ENCODE measurements at regions not wholly inside any gene's neighbourhood (a gene's known extent, or its start where the extent isn't known, plus 50 kb on each side); places are given as distances from the start of the nearest gene placed in this dataset.

DNA sequence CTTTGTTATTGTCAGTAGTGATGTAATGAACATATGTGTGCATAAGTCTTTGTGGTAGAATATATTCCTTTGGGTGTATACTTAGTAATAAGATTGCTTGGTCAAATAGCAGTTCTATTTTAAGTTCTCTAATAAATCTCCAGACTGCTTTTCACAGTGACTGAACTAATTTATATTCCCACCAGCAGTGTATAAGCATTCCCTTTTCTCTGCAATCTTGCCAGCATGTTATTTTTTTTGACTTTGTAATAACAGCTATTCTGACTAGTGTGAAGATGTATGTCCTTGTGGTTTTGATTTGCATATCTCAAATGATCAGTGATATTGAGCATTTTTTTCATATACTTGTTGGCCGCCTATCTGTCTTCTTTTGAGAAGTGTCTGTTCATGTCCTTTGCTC lies 111.5 kb upstream of the CDH12 start:
- no peaks in the 10 kb centered on the region for H3K9me3 ChIP-seq (ENCODE audit: insufficient read depth, low read length)
- H3K4me1 ChIP-seq (ENCODE audit: insufficient read depth, insufficient read length): no peaks in the 10 kb centered on the region
- no peak for DNase-seq (ENCODE audit: low read depth, low spot score)
- no peaks in the 10 kb centered on the region for H3K36me3 ChIP-seq (ENCODE audit: insufficient read depth, insufficient read length, low read length)
- TF ChIP-seq SUZ12 (IDR thresholded peaks at IDR 0.05; ENCODE audit: extremely low read depth, insufficient read depth, insufficient read length) (no peak), ZNF274 (IDR thresholded peaks at IDR 0.05; ENCODE audit: low read depth, low read length) (no peak)
- H3K9ac ChIP-seq (ENCODE audit: insufficient read length, low read depth): no peak overlapping the region
- H3K27me3 ChIP-seq (ENCODE audit: insufficient read depth, insufficient read length): no peaks in the 10 kb centered on the region
- H3K4me3 ChIP-seq (ENCODE audit: insufficient read length, low read depth): no peak overlapping the region

DNA sequence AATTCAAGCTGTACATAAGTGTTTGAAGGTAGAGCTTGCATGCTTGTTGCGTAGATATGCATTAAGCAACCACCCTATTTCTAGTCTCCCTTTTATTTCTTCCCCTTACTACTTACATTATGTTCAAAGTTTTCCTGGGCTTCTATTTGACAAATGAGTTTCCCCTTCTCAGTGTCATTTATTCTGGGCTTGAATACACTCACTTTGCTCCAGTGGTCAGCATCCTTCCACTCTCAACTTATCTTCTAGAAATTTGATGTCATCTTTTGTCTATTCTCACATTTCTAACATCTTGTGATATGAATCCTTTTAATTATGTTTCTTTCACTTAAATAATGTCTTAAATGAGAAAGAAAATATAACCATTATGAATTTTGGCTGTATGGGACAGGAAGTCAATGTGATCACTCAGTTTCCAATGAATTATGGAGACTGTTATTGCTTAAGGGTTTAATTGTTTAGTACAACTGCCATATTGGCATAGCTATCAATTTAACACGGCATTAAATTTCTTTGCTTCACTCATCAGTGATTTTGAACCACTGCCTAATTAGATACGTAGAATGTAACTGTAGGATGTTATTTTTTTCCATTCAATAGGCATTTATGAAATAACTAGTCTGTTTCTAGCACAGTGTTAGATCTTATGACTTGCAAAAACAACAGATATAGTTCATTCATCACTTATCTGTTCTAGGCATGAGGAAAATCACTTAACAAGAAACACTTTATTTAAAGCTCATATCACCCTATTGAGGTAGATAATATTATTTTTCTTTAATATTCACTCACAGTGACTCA lies 105.5 kb upstream of the CDH12 start:
- no peak overlapping the region for H3K9ac ChIP-seq (ENCODE audit: insufficient read length, low read depth)
- no peak for TF ChIP-seq SUZ12 (IDR thresholded peaks at IDR 0.05; ENCODE audit: extremely low read depth, insufficient read depth, insufficient read length)
- no peaks in the 10 kb centered on the region for H3K36me3 ChIP-seq (ENCODE audit: insufficient read depth, insufficient read length, low read length)
- H3K9me3 ChIP-seq (ENCODE audit: insufficient read depth, low read length): no peaks in the 10 kb centered on the region
- DNase-seq (ENCODE audit: low read depth, low spot score): no peak
- no peaks in the 10 kb centered on the region for H3K27me3 ChIP-seq (ENCODE audit: insufficient read depth, insufficient read length)
- no peaks in the 10 kb centered on the region for H3K4me1 ChIP-seq (ENCODE audit: insufficient read depth, insufficient read length)
- no peak overlapping the region for H3K4me3 ChIP-seq (ENCODE audit: insufficient read length, low read depth)

DNA sequence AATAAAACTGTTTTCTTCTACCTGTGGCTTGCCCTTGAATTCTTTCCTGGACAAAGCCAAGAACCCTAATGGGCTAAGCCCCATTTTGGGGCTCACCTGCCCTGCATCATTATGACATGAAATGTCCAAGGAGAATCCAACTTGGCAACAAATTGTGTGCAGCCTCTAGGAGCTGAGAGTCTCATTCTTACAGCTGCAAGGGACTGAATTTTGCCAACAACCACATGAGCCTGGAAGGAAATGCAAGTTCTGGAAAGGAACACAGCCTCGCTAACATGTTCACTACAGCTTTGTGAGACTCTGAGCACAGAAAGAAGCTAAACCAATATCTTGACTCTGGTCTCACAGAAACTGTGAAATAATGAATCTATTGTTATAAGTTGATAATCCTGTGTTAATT lies 94.8 kb upstream of the CDH12 start:
- no peak for DNase-seq (ENCODE audit: low read depth, low spot score)
- no peaks in the 10 kb centered on the region for H3K4me1 ChIP-seq (ENCODE audit: insufficient read depth, insufficient read length)
- TF ChIP-seq SUZ12 (IDR thresholded peaks at IDR 0.05; ENCODE audit: extremely low read depth, insufficient read depth, insufficient read length) (no peak), ZNF274 (IDR thresholded peaks at IDR 0.05; ENCODE audit: low read depth, low read length) (no peak), YY1 (IDR thresholded peaks at IDR 0.05; ENCODE audit: insufficient read depth, insufficient read length) (no peak)
- H3K9me3 ChIP-seq (ENCODE audit: insufficient read depth, low read length): no peaks in the 10 kb centered on the region
- no peak overlapping the region for H3K4me3 ChIP-seq (ENCODE audit: insufficient read length, low read depth)
- no peaks in the 10 kb centered on the region for H3K36me3 ChIP-seq (ENCODE audit: insufficient read depth, insufficient read length, low read length)
- H3K27me3 ChIP-seq (ENCODE audit: insufficient read depth, insufficient read length): no peaks in the 10 kb centered on the region
- no peak overlapping the region for H3K9ac ChIP-seq (ENCODE audit: insufficient read length, low read depth)

DNA sequence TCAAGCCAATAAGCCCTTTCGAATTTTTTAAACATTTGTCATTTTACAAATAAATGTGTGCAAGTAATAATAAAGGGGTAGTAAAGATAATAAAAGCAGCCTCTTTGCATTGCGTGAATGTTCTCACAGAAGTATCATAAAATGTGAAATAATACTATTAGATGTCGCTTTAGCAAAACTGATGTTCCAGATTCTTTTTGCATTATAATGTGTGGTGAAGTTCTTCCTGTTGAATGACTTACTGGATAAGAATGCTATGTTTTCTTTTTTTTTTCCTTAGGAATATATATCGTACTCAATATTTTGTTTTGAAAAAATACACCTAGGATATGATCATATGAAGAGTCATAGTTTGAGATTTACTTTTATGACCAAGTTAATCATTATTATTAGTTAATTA lies 85.2 kb upstream of the CDH12 start:
- TF ChIP-seq YY1 (IDR thresholded peaks at IDR 0.05; ENCODE audit: insufficient read depth, insufficient read length): no peak
- TF ChIP-seq ZNF274 (IDR thresholded peaks at IDR 0.05; ENCODE audit: low read depth, low read length): no peak
- TF ChIP-seq SUZ12 (IDR thresholded peaks at IDR 0.05; ENCODE audit: extremely low read depth, insufficient read depth, insufficient read length): no peak
- no peak overlapping the region for H3K9ac ChIP-seq (ENCODE audit: insufficient read length, low read depth)
- DNase-seq (ENCODE audit: low read depth, low spot score): no peak
- no peaks in the 10 kb centered on the region for H3K27me3 ChIP-seq (ENCODE audit: insufficient read depth, insufficient read length)
- H3K4me1 ChIP-seq (ENCODE audit: insufficient read depth, insufficient read length): no peaks in the 10 kb centered on the region
- H3K9me3 ChIP-seq (ENCODE audit: insufficient read depth, low read length): no peaks in the 10 kb centered on the region
- H3K36me3 ChIP-seq (ENCODE audit: insufficient read depth, insufficient read length, low read length): no peaks in the 10 kb centered on the region
- no peak overlapping the region for H3K4me3 ChIP-seq (ENCODE audit: insufficient read length, low read depth)

DNA sequence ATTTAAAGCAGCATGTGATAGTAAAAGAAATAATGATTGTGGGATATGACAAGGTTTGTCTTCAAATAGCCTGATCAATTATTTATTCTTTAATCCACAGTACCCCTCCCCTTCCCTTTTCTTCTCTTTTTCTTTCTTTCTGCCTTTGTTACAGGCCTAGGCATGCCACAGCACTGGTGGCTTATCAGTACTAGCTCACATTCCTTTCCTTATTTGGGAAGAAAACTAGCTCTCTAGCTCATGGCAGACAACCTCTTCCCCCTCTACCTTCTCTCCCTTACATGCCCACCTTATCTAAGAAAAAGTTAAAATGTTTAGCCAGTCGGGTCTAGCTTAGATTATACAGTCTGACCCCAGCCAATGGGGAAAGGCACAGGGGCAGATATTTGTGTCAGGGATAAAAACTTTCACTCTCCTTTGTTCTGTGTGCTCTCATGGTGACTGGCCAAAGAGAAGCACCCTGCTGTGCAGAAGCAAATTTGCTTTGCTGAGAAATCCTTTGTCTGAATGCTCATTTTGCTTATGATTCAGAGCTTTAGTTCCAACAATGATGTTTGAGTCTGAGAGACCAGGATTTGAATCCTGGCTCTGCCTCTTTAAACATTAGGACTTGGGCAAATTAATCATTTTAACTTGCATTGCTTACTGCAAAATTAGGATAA lies 75.8 kb upstream of the CDH12 start:
- DNase-seq (ENCODE audit: low read depth, low spot score): no peak
- H3K4me3 ChIP-seq (ENCODE audit: insufficient read length, low read depth): no peak overlapping the region
- TF ChIP-seq YY1 (IDR thresholded peaks at IDR 0.05; ENCODE audit: insufficient read depth, insufficient read length) (no peak), ZNF274 (IDR thresholded peaks at IDR 0.05; ENCODE audit: low read depth, low read length) (no peak), SUZ12 (IDR thresholded peaks at IDR 0.05; ENCODE audit: extremely low read depth, insufficient read depth, insufficient read length) (no peak)
- H3K9me3 ChIP-seq (ENCODE audit: insufficient read depth, low read length): peaks cover 11% of the 10 kb centered on the region
- H3K9ac ChIP-seq (ENCODE audit: insufficient read length, low read depth): no peak overlapping the region
- H3K4me1 ChIP-seq (ENCODE audit: insufficient read depth, insufficient read length): no peaks in the 10 kb centered on the region
- H3K36me3 ChIP-seq (ENCODE audit: insufficient read depth, insufficient read length, low read length): no peaks in the 10 kb centered on the region
- no peaks in the 10 kb centered on the region for H3K27me3 ChIP-seq (ENCODE audit: insufficient read depth, insufficient read length)

DNA sequence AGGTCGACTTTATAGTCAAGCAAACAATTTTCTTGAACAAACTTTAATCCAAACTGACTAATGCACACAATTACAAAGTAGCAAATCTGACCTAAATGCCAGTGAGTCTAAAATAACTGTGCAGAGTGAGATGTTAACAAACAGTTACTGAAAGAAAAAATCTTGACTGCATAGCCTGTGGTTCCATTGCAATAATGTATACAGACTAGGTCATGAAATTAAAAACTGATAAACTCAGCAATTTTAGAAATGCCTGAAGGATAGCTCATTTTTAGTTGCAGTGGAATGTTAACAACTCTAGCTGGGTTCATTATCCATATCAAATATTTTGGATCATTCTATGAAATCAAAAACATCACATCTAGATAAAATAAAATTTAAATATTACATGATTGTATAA lies 73.4 kb upstream of the CDH12 start:
- H3K4me3 ChIP-seq (ENCODE audit: insufficient read length, low read depth): no peak overlapping the region

DNA sequence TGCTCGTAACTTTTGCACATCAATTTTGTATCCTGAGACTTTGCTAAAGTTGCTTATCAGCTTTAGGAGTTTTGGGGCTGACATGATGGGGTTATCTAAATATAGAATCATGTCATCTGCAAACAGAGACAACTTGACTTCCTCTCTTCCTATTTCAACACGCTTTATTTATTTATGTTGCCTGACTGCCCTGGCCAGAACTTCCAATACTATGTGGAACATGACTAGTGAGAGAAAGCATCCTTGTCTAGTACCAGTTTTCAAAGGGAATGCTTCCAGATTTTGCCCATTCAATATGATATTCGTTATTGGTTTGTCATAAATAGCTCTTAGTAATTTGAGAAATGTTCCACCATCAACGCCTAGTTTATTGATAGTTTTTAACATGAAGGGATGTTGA lies 65.4 kb upstream of the CDH12 start:
- H3K9ac ChIP-seq (ENCODE audit: insufficient read length, low read depth): no peak overlapping the region
- H3K36me3 ChIP-seq (ENCODE audit: insufficient read depth, insufficient read length, low read length): no peaks in the 10 kb centered on the region
- H3K4me3 ChIP-seq (ENCODE audit: insufficient read length, low read depth): no peak overlapping the region
- H3K9me3 ChIP-seq (ENCODE audit: insufficient read depth, low read length): no peaks in the 10 kb centered on the region
- no peaks in the 10 kb centered on the region for H3K27me3 ChIP-seq (ENCODE audit: insufficient read depth, insufficient read length)
- DNase-seq (ENCODE audit: low read depth, low spot score): no peak
- H3K4me1 ChIP-seq (ENCODE audit: insufficient read depth, insufficient read length): no peaks in the 10 kb centered on the region
- no peak for TF ChIP-seq SUZ12 (IDR thresholded peaks at IDR 0.05; ENCODE audit: extremely low read depth, insufficient read depth, insufficient read length)

More for the DNA sequence above, 73.4 kb upstream of the CDH12 start:
- peaks cover 11% of the 10 kb centered on the region for H3K9me3 ChIP-seq (ENCODE audit: insufficient read depth, low read length)
- TF ChIP-seq YY1 (IDR thresholded peaks at IDR 0.05; ENCODE audit: insufficient read depth, insufficient read length) (no peak), ZNF274 (IDR thresholded peaks at IDR 0.05; ENCODE audit: low read depth, low read length) (no peak), SUZ12 (IDR thresholded peaks at IDR 0.05; ENCODE audit: extremely low read depth, insufficient read depth, insufficient read length) (no peak)
- no peaks in the 10 kb centered on the region for H3K4me1 ChIP-seq (ENCODE audit: insufficient read depth, insufficient read length)
- H3K9ac ChIP-seq (ENCODE audit: insufficient read length, low read depth): no peak overlapping the region
- DNase-seq (ENCODE audit: low read depth, low spot score): no peak
- H3K36me3 ChIP-seq (ENCODE audit: insufficient read depth, insufficient read length, low read length): no peaks in the 10 kb centered on the region
- H3K27me3 ChIP-seq (ENCODE audit: insufficient read depth, insufficient read length): no peaks in the 10 kb centered on the region

Data from NT2/D1 (cell line).